Ovary (tissue), 3 donors: ENCODE measurements at regions not wholly inside any gene's neighbourhood (a gene's known extent, or its start where the extent isn't known, plus 50 kb on each side); places are given as distances from the start of the nearest gene placed in this dataset.

ENCODE experiments used
- CTCF ChIP-seq, 3 donors: fragments of 450-650 bp in 2 of 3; fragments of 200-600 bp in 1 of 3; IDR thresholded peaks; one replicate each; pipeline versions ENCODE4 v1.5.1 to v1.8.0; 2016 to 2022; ENCODE audit warnings: antibody characterized with exemption in 3 of 3, mild to moderate bottlenecking in 1 of 3
- EP300 ChIP-seq: sonication (generic); formaldehyde crosslinking; IDR thresholded peaks from one replicate; pipeline ENCODE4 v1.6.1; 2017; ENCODE audit warnings: antibody characterized with exemption
- POLR2A ChIP-seq: fragments of 450-650 bp; IDR thresholded peaks from one replicate; pipeline ENCODE4 v1.6.1; 2017; ENCODE audit warnings: antibody characterized with exemption, mild to moderate bottlenecking, moderate library complexity
- donor health status: DM: no; HTN: no; CAD: no.

DNA sequence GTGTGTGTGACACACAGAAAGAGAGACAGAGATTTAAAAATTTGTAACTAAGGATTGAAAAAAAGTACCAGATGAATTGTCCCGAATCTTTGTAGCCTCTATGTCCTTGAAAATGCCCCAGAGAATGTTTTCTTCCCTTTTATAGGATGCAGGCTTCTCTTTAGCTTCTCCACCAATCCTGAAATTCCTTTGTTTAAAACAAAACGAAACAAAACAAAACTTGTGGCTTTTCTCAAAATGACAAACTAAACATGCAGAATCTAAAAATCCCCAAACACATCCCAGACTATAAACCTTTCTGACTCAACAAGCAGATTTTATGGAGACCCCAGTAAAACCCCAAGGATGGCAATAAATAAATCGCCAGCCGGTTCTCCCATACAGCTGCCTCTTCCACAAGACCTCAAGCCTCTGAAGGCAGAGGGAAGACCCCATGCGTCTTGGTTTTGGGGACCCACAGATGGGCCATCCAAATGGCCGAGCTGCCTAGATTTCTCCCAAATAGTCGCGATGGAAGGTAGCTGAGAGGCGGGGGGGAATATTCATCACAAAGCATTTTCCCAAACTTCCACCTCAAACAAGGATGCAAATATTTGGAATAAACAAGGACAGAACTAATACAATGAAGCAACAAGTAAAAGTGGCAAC lies 269.5 kb upstream of the FOXF1 start:
- TF ChIP-seq CTCF (IDR thresholded peaks at IDR 0.05) (no peak), POLR2A (no peak), EP300 (no peak)
